ENCODE measurements at regions not wholly inside any gene's neighbourhood (a gene's known extent, or its start where the extent isn't known, plus 50 kb on each side); places are given as distances from the start of the nearest gene placed in this dataset.

DNA sequence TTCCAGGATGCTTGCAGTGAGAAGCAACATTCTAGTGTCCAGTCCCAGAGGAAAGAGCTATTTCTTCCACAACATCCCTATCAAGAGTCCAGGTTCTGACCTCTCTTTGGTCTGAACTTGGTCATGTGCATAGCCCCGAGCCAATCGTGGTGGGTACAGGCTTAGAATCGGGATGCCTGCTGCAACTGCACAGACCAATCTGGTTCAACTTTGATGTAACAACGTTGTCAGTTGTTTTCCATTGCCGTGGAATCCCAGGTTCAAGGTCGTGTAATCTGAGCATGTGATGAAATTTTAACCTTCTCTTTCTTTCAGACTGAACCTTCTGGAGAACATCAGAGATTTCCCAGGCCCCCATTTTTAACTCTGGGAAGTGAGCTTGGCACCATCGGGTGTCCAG, 130.5 kb downstream of the ANKRD60 start:
- no peak overlapping the region for H3K4me3 Mint-ChIP-seq (ENCODE audit: unreplicated experiment)
- no peak for DNase-seq
- H3K27ac Mint-ChIP-seq (ENCODE audit: unreplicated experiment): no peak overlapping the region
- no peaks in the 10 kb centered on the region for H3K36me3 Mint-ChIP-seq (ENCODE audit: unreplicated experiment)
- peaks cover 2% of the 10 kb centered on the region for H3K27me3 Mint-ChIP-seq (ENCODE audit: unreplicated experiment)
- H3K9me3 Mint-ChIP-seq (ENCODE audit: unreplicated experiment): peaks cover 2% of the 10 kb centered on the region
- TF ChIP-seq, protein P1, sequence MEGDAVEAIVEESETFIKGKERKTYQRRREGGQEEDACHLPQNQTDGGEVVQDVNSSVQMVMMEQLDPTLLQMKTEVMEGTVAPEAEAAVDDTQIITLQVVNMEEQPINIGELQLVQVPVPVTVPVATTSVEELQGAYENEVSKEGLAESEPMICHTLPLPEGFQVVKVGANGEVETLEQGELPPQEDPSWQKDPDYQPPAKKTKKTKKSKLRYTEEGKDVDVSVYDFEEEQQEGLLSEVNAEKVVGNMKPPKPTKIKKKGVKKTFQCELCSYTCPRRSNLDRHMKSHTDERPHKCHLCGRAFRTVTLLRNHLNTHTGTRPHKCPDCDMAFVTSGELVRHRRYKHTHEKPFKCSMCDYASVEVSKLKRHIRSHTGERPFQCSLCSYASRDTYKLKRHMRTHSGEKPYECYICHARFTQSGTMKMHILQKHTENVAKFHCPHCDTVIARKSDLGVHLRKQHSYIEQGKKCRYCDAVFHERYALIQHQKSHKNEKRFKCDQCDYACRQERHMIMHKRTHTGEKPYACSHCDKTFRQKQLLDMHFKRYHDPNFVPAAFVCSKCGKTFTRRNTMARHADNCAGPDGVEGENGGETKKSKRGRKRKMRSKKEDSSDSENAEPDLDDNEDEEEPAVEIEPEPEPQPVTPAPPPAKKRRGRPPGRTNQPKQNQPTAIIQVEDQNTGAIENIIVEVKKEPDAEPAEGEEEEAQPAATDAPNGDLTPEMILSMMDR (IDR thresholded peaks at IDR 0.05; ENCODE audit: partially characterized antibody, unreplicated experiment): no peak
- no peaks in the 10 kb centered on the region for H3K4me1 Mint-ChIP-seq (ENCODE audit: low read depth, unreplicated experiment)

DNA sequence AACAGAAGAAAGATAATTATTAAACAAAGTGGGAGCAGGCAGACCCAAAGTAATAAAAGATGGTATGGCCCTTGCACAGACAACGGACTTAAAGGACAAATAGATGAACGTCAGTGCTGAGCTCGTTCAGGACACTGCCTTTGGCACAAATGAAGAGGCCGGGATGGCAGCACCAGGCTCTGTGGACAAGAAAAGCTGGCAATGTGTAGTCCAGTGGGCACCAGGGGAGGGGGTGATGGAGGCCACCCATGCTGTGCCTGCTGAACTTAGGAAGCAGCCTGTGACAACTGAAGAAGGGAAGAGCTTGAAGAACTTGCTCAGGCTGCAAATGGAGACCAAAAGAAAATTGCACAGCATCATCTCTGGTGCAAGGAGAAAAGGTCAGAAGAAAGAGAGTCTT, 131.0 kb downstream of the ANKRD60 start:
- H3K36me3 Mint-ChIP-seq (ENCODE audit: unreplicated experiment): no peaks in the 10 kb centered on the region
- TF ChIP-seq, protein P1 (IDR thresholded peaks at IDR 0.05; ENCODE audit: partially characterized antibody, unreplicated experiment): no peak
- DNase-seq: no peak
- peaks cover 2% of the 10 kb centered on the region for H3K9me3 Mint-ChIP-seq (ENCODE audit: unreplicated experiment)
- no peak overlapping the region for H3K4me3 Mint-ChIP-seq (ENCODE audit: unreplicated experiment)
- no peaks in the 10 kb centered on the region for H3K4me1 Mint-ChIP-seq (ENCODE audit: low read depth, unreplicated experiment)
- H3K27me3 Mint-ChIP-seq (ENCODE audit: unreplicated experiment): no peaks in the 10 kb centered on the region
- H3K27ac Mint-ChIP-seq (ENCODE audit: unreplicated experiment): no peak overlapping the region

DNA sequence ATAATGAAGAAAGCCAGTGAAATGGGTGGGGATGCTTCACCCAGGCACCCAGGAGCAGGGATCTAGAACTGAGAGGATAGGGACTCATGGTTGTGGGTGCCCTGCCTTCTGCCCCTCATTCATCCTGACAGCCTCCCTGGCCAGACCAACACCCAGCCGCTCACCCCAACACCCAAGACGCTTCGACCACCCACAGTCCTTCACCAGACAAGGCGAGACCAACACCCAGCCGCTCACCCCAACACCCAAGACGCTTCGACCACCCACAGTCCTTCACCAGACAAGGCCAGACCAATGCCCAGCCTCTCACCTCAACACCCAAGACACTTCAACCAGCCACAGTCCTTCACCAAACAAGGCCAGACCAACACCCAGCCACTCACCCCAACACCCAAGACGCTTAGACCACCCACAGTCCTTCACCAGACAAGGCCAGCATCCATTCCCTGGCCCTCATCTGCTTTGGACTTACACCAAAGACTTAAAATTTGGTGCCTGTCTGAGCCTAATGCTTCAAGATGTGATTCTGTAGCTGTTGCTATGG, 131.5 kb downstream of the ANKRD60 start:
- Mint-ChIP-seq H3K4me3 (ENCODE audit: unreplicated experiment) (no peak overlapping the region), H3K27ac (ENCODE audit: unreplicated experiment) (no peak overlapping the region), H3K9me3 (ENCODE audit: unreplicated experiment) (peaks cover 2% of the 10 kb centered on the region), H3K27me3 (ENCODE audit: unreplicated experiment) (no peaks in the 10 kb centered on the region), H3K4me1 (ENCODE audit: low read depth, unreplicated experiment) (no peaks in the 10 kb centered on the region), H3K36me3 (ENCODE audit: unreplicated experiment) (no peaks in the 10 kb centered on the region)
- TF ChIP-seq, protein P1 (IDR thresholded peaks at IDR 0.05; ENCODE audit: partially characterized antibody, unreplicated experiment): no peak
- no peak for DNase-seq

DNA sequence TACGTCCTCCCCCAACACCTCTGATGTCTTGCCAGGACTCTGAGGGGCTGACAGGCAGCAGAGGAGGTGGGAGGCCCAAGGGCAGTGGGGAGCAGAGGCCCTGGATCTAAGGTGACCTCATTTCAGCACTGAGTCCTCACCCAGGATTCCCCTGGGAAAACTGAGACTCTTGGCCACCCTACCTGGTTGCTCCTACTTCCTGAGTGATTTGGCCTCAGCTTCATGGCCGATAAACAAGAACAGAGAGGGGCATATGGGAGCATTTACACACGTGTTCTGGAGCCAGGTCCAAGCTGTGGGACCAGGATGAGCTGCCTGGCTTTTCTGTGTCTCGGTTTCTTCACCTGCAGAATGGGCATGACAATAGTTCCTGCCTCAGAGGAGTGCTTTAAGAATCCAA, 133.8 kb downstream of the ANKRD60 start:
- TF ChIP-seq, protein P1 (IDR thresholded peaks at IDR 0.05; ENCODE audit: partially characterized antibody, unreplicated experiment): no peak
- DNase-seq: no peak
- Mint-ChIP-seq H3K27ac (ENCODE audit: unreplicated experiment) (no peak overlapping the region), H3K36me3 (ENCODE audit: unreplicated experiment) (no peaks in the 10 kb centered on the region), H3K4me3 (ENCODE audit: unreplicated experiment) (no peak overlapping the region), H3K27me3 (ENCODE audit: unreplicated experiment) (no peaks in the 10 kb centered on the region), H3K9me3 (ENCODE audit: unreplicated experiment) (peaks cover 5% of the 10 kb centered on the region), H3K4me1 (ENCODE audit: low read depth, unreplicated experiment) (no peaks in the 10 kb centered on the region)

DNA sequence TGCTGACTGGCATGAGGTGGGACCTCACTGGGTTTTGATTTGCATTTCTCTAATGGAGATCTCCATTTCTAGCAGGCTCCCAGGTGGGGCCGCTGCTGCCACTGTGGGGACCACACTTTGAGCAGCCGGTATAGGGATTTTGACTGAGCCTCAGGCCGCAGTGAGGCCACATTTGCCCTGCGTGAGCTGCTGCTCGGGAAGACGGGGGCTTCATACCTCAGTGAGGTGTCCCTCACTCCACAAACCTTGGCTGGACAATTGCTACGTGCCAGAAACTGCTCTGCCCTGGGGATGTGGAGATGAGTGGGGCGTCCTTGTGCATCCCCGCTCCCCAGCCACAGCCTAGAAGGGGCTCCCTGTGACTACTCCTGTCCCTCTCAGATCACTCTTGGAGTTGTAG, 134.3 kb downstream of the ANKRD60 start:
- no peak overlapping the region for H3K4me3 Mint-ChIP-seq (ENCODE audit: unreplicated experiment)
- H3K36me3 Mint-ChIP-seq (ENCODE audit: unreplicated experiment): no peaks in the 10 kb centered on the region
- H3K27ac Mint-ChIP-seq (ENCODE audit: unreplicated experiment): no peak overlapping the region
- peaks cover 5% of the 10 kb centered on the region for H3K9me3 Mint-ChIP-seq (ENCODE audit: unreplicated experiment)
- H3K4me1 Mint-ChIP-seq (ENCODE audit: low read depth, unreplicated experiment): no peaks in the 10 kb centered on the region
- TF ChIP-seq, protein P1 (IDR thresholded peaks at IDR 0.05; ENCODE audit: partially characterized antibody, unreplicated experiment): no peak
- H3K27me3 Mint-ChIP-seq (ENCODE audit: unreplicated experiment): no peaks in the 10 kb centered on the region
- no peak for DNase-seq

Measured in glutamatergic neuron (in vitro differentiated cells).